HepG2 (cell line): ENCODE measurements at regions not wholly inside any gene's neighbourhood (a gene's known extent, or its start where the extent isn't known, plus 50 kb on each side); places are given as distances from the start of the nearest gene placed in this dataset.

Experiments
- ATAC-seq: fragments of 200-7000 bp; cut with Tn5 transposase; 3 replicates; pipeline ENCODE4 v1.9.1; 2020; ENCODE audit warnings: mild to moderate bottlenecking, moderate library complexity
- BruUV-seq: library from RNA; stranded (reverse); fragments of 400-500 nt; replicated peaks from 2 replicates; lab custom pipeline; 2021; lab: Mats Ljungman, UMichigan
- CTCF ChIA-PET: fragments of 300-600 bp; formaldehyde crosslinking; extraction: SDS; loops from one replicate; lab custom pipeline; 2021; ENCODE audit warnings: low total read pairs, inconsistent platforms, low intra/inter-chr PET ratio; lab: Yijun Ruan, JAX
- POLR2A ChIA-PET: fragments of 350-600 bp; sonication (Branson Sonifier 250); formaldehyde crosslinking; loops from one replicate; lab custom pipeline; 2020; ENCODE audit warnings: antibody characterized with exemption, inconsistent platforms; lab: Yijun Ruan, JAX
- DNase-seq: peaks from one replicate; pipeline ENCODE4 v3.0.0-alpha.2; 2015; ENCODE audit warnings: low spot score
- FAIRE-seq: peaks from 3 replicates; lab custom pipeline; 2011; peaks lifted over from hg19 to GRCh38; lab: Jason Lieb, UNC
- H2AFZ ChIP-seq: one replicate; pipeline ENCODE4 v1.6.1; 2011; ENCODE audit warnings: low read length, inconsistent platforms
- H3K27ac ChIP-seq: fragments of 300-600 bp; 3 replicates; pipeline ENCODE4 v1.8.0; 2011; ENCODE audit warnings: mixed run types, mild to moderate bottlenecking, mixed read lengths, low read length, inconsistent platforms; ENCODE audit not compliant: insufficient read depth; ENCODE audit errors: extremely low read length
- H3K27me3 ChIP-seq, 2 experiments: fragments of 200-600 bp in 1 of 2; 2 replicates in 1 of 2; 3 replicates in 1 of 2; pipeline versions ENCODE4 v1.6.0 to v1.8.0; 2011; ENCODE audit warnings: low read length in 2 of 2, mild to moderate bottlenecking in 2 of 2, moderate library complexity in 2 of 2, inconsistent platforms in 1 of 2; ENCODE audit not compliant: insufficient read depth in 2 of 2, control insufficient read depth in 1 of 2
- H3K36me3 ChIP-seq, 2 experiments: fragments of 200-600 bp in 1 of 2; replicated peaks in 1 of 2; 2 replicates in 1 of 2; 3 replicates in 1 of 2; pipeline versions ENCODE4 v1.5.1 to v1.8.0; 2011; ENCODE audit warnings: low read length in 2 of 2, inconsistent platforms in 1 of 2; ENCODE audit not compliant: insufficient read depth in 2 of 2, control insufficient read depth in 1 of 2
- H3K4me1 ChIP-seq: 2 replicates; pipeline ENCODE4 v1.5.1; 2012; ENCODE audit warnings: low read length, inconsistent platforms; ENCODE audit not compliant: insufficient read depth
- H3K4me2 ChIP-seq: 2 replicates; pipeline ENCODE4 v1.6.0; 2011; ENCODE audit warnings: low read depth, low read length, inconsistent platforms
- H3K4me3 ChIP-seq, 3 experiments: fragments of 200-600 bp in 1 of 3; sonication (generic), shearing (Covaris generic) in 1 of 3; replicated peaks in 1 of 3; 2 replicates each; pipeline ENCODE4 v1.5.1; 2011 to 2016; ENCODE audit warnings: low read length in 3 of 3, inconsistent platforms in 2 of 3, low read depth in 2 of 3, mild to moderate bottlenecking in 2 of 3, control low read depth in 1 of 3, mixed read lengths in 1 of 3; ENCODE audit not compliant: insufficient read depth in 1 of 3
- H3K79me2 ChIP-seq: one replicate; pipeline ENCODE4 v1.6.1; 2011; ENCODE audit warnings: low read length, inconsistent platforms; ENCODE audit not compliant: insufficient read depth
- H3K9ac ChIP-seq: 2 replicates; pipeline ENCODE4 v1.6.0; 2011; ENCODE audit warnings: mild to moderate bottlenecking, low read depth, low read length, inconsistent platforms; ENCODE audit not compliant: insufficient read depth
- H3K9me3 ChIP-seq: 2 replicates; pipeline ENCODE4 v1.5.1; 2012; ENCODE audit warnings: mild to moderate bottlenecking, low read length
- H4K20me1 ChIP-seq: 2 replicates; pipeline ENCODE4 v1.6.0; 2011; ENCODE audit warnings: inconsistent platforms, mild to moderate bottlenecking, low read length, moderate library complexity; ENCODE audit not compliant: insufficient read depth
- AKAP8 ChIP-seq: sonication (generic); formaldehyde crosslinking; IDR thresholded peaks from 2 replicates; pipeline ENCODE4 v1.5.1; 2020; ENCODE audit warnings: mild to moderate bottlenecking, missing genetic modification reagents
- FOSL2 ChIP-seq: sonication (generic); formaldehyde crosslinking; IDR thresholded peaks from 2 replicates; pipeline ENCODE4 v1.4.0; 2020; ENCODE audit warnings: missing genetic modification reagents
- FOXP4 ChIP-seq: sonication (generic); formaldehyde crosslinking; IDR thresholded peaks from 2 replicates; pipeline ENCODE4 v1.4.0; 2020; ENCODE audit warnings: missing genetic modification reagents
- HOMEZ ChIP-seq: IDR thresholded peaks from 2 replicates; pipeline ENCODE4 v1.6.1; 2016; ENCODE audit warnings: low read depth
- KDM4B ChIP-seq: sonication (generic); formaldehyde crosslinking; IDR thresholded peaks from 2 replicates; pipeline ENCODE4 v1.4.0; 2020; ENCODE audit warnings: missing genetic modification reagents
- KDM5A ChIP-seq: fragments of 200-600 bp; sonication (generic); IDR thresholded peaks from 2 replicates; pipeline ENCODE4 v1.7.0; 2018; ENCODE audit warnings: antibody characterized with exemption, mild to moderate bottlenecking, low read length, borderline replicate concordance
- MAFF ChIP-seq: IDR thresholded peaks from 2 replicates; pipeline ENCODE4 v1.6.1; 2011; ENCODE audit warnings: low read depth, low read length, improper control_type of control experiment
- PATZ1 ChIP-seq: sonication (generic); formaldehyde crosslinking; IDR thresholded peaks from 2 replicates; pipeline ENCODE4 v1.4.0; 2020; ENCODE audit warnings: missing genetic modification reagents
- RBM22 ChIP-seq: fragments of 200-400 bp; formaldehyde crosslinking; optimal IDR thresholded peaks from 2 replicates; pipeline ENCODE3; 2017; ENCODE audit warnings: mild to moderate bottlenecking, low read length, moderate library complexity
- RFXANK ChIP-seq: IDR thresholded peaks from 2 replicates; pipeline ENCODE4 v1.6.1; 2016
- SMARCE1 ChIP-seq: fragments of 450-650 bp; IDR thresholded peaks from 2 replicates; pipeline ENCODE4 v1.6.1; 2017; ENCODE audit warnings: borderline replicate concordance
- ZBTB20 ChIP-seq: sonication (generic); formaldehyde crosslinking; IDR thresholded peaks from 2 replicates; pipeline ENCODE4 v1.8.1; 2023; ENCODE audit warnings: missing genetic modification reagents, low read depth, mild to moderate bottlenecking, borderline replicate concordance
- ZFP36L2 ChIP-seq: sonication (generic); formaldehyde crosslinking; IDR thresholded peaks from 2 replicates; pipeline ENCODE4 v1.4.0; 2020; ENCODE audit warnings: missing genetic modification reagents
- ZNF20 ChIP-seq: sonication (generic); formaldehyde crosslinking; IDR thresholded peaks from 2 replicates; pipeline ENCODE4 v1.4.0; 2020; ENCODE audit warnings: mild to moderate bottlenecking, moderate library complexity, missing genetic modification reagents
- ZNF580 ChIP-seq: IDR thresholded peaks from 2 replicates; pipeline ENCODE4 v1.6.1; 2016; ENCODE audit warnings: low read depth, borderline replicate concordance
- ZNF83 ChIP-seq: sonication (generic); formaldehyde crosslinking; IDR thresholded peaks from 2 replicates; pipeline ENCODE4 v1.4.0; 2020; ENCODE audit warnings: missing genetic modification reagents, mild to moderate bottlenecking, borderline replicate concordance
- WGBS: methylation state at CpG from one replicate; pipeline ENCODE4 v1.1.6; 2017; ENCODE audit warnings: low lambda C conversion rate; 5-methylcytosine and 5-hydroxymethylcytosine counted together
- in situ Hi-C: cut with HindIII; loops from 2 replicates; pipeline ENCODE4 v1.10.0; 2017; ENCODE audit warnings: low pct_unique_long_range_greater_than_20kb; ENCODE audit not compliant: extremely low pct_ligation_motif_present
- intact Hi-C: fragments of 100-400 bp; cut with micrococcal nuclease; formaldehyde crosslinking; loops from one replicate; pipeline ENCODE4 v1.10.0; 2022; ENCODE audit not compliant: unreplicated experiment

GRCh38 chr2:62304429-62305417 is 108.8 kb downstream of the B3GNT2 start:
- CTCF ChIA-PET: no interaction called here
- Histone ChIP-seq H3K27me3 (peaks cover 0 to 2% of the 10 kb centered on the region in 2 experiments; a peak in 3 of 5 replicates), H3K4me2 (peak overlapping the region; percentile 18), H3K9ac (no peak overlapping the region), H2AFZ (no peak overlapping the region), H3K4me3 (no peak overlapping the region), H3K9me3 (no peaks in the 10 kb centered on the region), H3K4me1 (peaks cover 43% of the 10 kb centered on the region), H3K79me2 (no peaks in the 10 kb centered on the region), H3K36me3 (no peaks in the 10 kb centered on the region), H3K27ac (no peak overlapping the region), H4K20me1 (no peaks in the 10 kb centered on the region)
- intact Hi-C loops (no loop called here), in situ Hi-C loops (no loop called here)
- FAIRE-seq (peak; percentile 37), ATAC-seq (peak; percentile 60), DNase-seq (peak; percentile 57)
- no TSS peak for BruUV-seq
- POLR2A ChIA-PET: interaction anchor here (1.5 kb wide), 1 partner anchor 11 kb away, joined by 3 read pairs; no protein-coding TSS in a partner anchor
- 31% methylated on average over 13 of the region's 13 CpGs for WGBS
- TF ChIP-seq ZBTB20: no peak
- TF ChIP-seq SMARCE1: no peak
- TF ChIP-seq ZFP36L2: no peak
- TF ChIP-seq PATZ1 (CRISPR knock-in tag): no peak
- no peak for TF ChIP-seq RBM22
- no peak for TF ChIP-seq ZNF83 (CRISPR knock-in tag)
- TF ChIP-seq KDM4B: no peak
- TF ChIP-seq ZNF20: no peak
- no peak for TF ChIP-seq RFXANK
- TF ChIP-seq FOSL2: peak; percentile 83
- TF ChIP-seq KDM5A: no peak
- no peak for TF ChIP-seq AKAP8 (CRISPR knock-in tag)
- no peak for TF ChIP-seq ZNF580 (CRISPR knock-in tag)
- no peak for TF ChIP-seq FOXP4 (CRISPR knock-in tag)
- no peak for TF ChIP-seq MAFF
- TF ChIP-seq HOMEZ: 0 out of 2 replicates have a peak, but pooled peaks have one; percentile 17
